ENCODE measurements at regions not wholly inside any gene's neighbourhood (a gene's known extent, or its start where the extent isn't known, plus 50 kb on each side); places are given as distances from the start of the nearest gene placed in this dataset.

- Histone ChIP-seq H3K9me1 (replicated peaks; ENCODE audit: control insufficient read depth, extremely low read depth, insufficient read depth, low read length) (no peaks in the 10 kb centered on the region), H3K4me2 (ENCODE audit: insufficient read depth, low read length) (no peak overlapping the region), H3K9ac (replicated peaks; ENCODE audit: extremely low read depth, insufficient read depth, low read length) (no peak overlapping the region), H4K20me1 (replicated peaks; ENCODE audit: control insufficient read depth, extremely low read depth, insufficient read depth, low read length) (no peaks in the 10 kb centered on the region), H3K27ac (ENCODE audit: insufficient read depth, low read depth, low read length) (no peak overlapping the region), H3K36me3 (ENCODE audit: control insufficient read depth in 2 of 2, extremely low read depth in 1 of 2, insufficient read depth in 2 of 2, low read length in 2 of 2) (no peaks in the 10 kb centered on the region), H2AFZ (ENCODE audit: low read depth, low read length) (no peak overlapping the region), H3K4me1 (ENCODE audit: control insufficient read depth, extremely low read depth, insufficient read depth, low read length) (peaks cover 23% of the 10 kb centered on the region), H3K79me2 (ENCODE audit: control insufficient read depth, insufficient read depth, low read length) (no peaks in the 10 kb centered on the region), H3K9me3 (replicated peaks; ENCODE audit: control insufficient read depth, insufficient read depth, low read length) (no peaks in the 10 kb centered on the region), H3K27me3 (ENCODE audit: control insufficient read depth in 2 of 2, insufficient read depth in 2 of 2, low read length in 2 of 2) (no peaks in the 10 kb centered on the region), H3K4me3 (replicated peaks in 1 of 3; ENCODE audit: insufficient read depth in 1 of 3, low read depth in 1 of 3, low read length in 3 of 3) (no peak overlapping the region)
- DNase-seq (ENCODE audit: low read depth, low spot score) (no peak), FAIRE-seq (peak; percentile 15)
- no peak for TF ChIP-seq FOS (IDR thresholded peaks at IDR 0.05; ENCODE audit: borderline replicate concordance, insufficient read depth, low read length)
- TF ChIP-seq EZH2 (IDR thresholded peaks at IDR 0.05; ENCODE audit: borderline replicate concordance, low read depth, low read length, severe bottlenecking): no peak
- no peak for TF ChIP-seq CTCF (IDR thresholded peaks at IDR 0.05; ENCODE audit: extremely low read depth in 1 of 2, insufficient read depth in 1 of 2, low read depth in 1 of 2, low read length in 2 of 2)
- TF ChIP-seq GATA2 (IDR thresholded peaks at IDR 0.05; ENCODE audit: insufficient read depth, insufficient read length, low read depth, low read length): no peak
- no peak for TF ChIP-seq MYC (IDR thresholded peaks at IDR 0.05; ENCODE audit: low read depth, low read length)
- no peak for TF ChIP-seq POLR2A (IDR thresholded peaks at IDR 0.05; ENCODE audit: low read depth, low read length)
- TF ChIP-seq, protein P1, sequence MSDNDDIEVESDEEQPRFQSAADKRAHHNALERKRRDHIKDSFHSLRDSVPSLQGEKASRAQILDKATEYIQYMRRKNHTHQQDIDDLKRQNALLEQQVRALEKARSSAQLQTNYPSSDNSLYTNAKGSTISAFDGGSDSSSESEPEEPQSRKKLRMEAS (IDR thresholded peaks at IDR 0.05; ENCODE audit: insufficient read depth, insufficient read length): no peak
- TF ChIP-seq JUN (IDR thresholded peaks at IDR 0.05; ENCODE audit: borderline replicate concordance, insufficient read depth, insufficient read length, low read depth): no peak
- TF ChIP-seq POLR2AphosphoS5 (IDR thresholded peaks at IDR 0.05; ENCODE audit: insufficient read depth, low read depth, low read length): no peak
- BruUV-seq (replicated peaks): no TSS peak
- ChIA-PET CTCF (no interaction called here), POLR2A (no interaction called here)
- intact Hi-C loops (cut with micrococcal nuclease): no loop called here
- dilution Hi-C loops (cut with MboI; ENCODE audit: extremely low pct_ligation_motif_present, low sequenced_read_pairs): no loop called here
These were observed 141.8 kb downstream of the RNF152 start for GRCh38 chr18:61750840-61751668.

Measured in endothelial cell of umbilical vein (primary cell).